Endodermal cell (in vitro differentiated cells): ENCODE measurements at regions not wholly inside any gene's neighbourhood (a gene's known extent, or its start where the extent isn't known, plus 50 kb on each side); places are given as distances from the start of the nearest gene placed in this dataset.

Source experiments
- DNase-seq: peaks from one replicate; pipeline ENCODE4 v3.0.0-alpha.2; 2017
- H3K27ac ChIP-seq: 2 replicates; pipeline ENCODE4 v1.5.1; 2013; ENCODE audit warnings: mild to moderate bottlenecking, low read depth, low read length, moderate library complexity
- H3K27me3 ChIP-seq: 2 replicates; pipeline ENCODE4 v1.6.1; 2013; ENCODE audit warnings: mild to moderate bottlenecking, low read length, moderate library complexity; ENCODE audit not compliant: insufficient read depth, control insufficient read depth, poor library complexity, severe bottlenecking
- H3K36me3 ChIP-seq: 2 replicates; pipeline ENCODE4 v1.7.0; 2013; ENCODE audit warnings: mild to moderate bottlenecking, low read length, moderate library complexity; ENCODE audit not compliant: control insufficient read depth, insufficient read depth
- H3K4me1 ChIP-seq: one replicate; pipeline ENCODE4 v1.7.0; 2013; ENCODE audit warnings: low read length; ENCODE audit not compliant: control insufficient read depth, insufficient read depth
- H3K4me3 ChIP-seq: 2 replicates; pipeline ENCODE4 v1.5.1; 2013; ENCODE audit warnings: mild to moderate bottlenecking, low read length, moderate library complexity
- H3K9ac ChIP-seq: 2 replicates; pipeline ENCODE4 v1.6.1; 2013; ENCODE audit warnings: mild to moderate bottlenecking, low read length, moderate library complexity; ENCODE audit not compliant: poor library complexity, severe bottlenecking; ENCODE audit errors: extremely low read depth
- H3K9me3 ChIP-seq: 2 replicates; pipeline ENCODE4 v1.6.1; 2013; ENCODE audit warnings: mild to moderate bottlenecking, low read length, moderate library complexity; ENCODE audit not compliant: control insufficient read depth
- H3K27ac Mint-ChIP-seq: 2 replicates; pipeline ENCODE4 v1.8.0; 2020; ENCODE audit warnings: mixed read lengths
- H3K27me3 Mint-ChIP-seq: 2 replicates; pipeline ENCODE4 v1.8.0; 2021; ENCODE audit warnings: mild to moderate bottlenecking, mixed read lengths; ENCODE audit not compliant: insufficient read depth
- H3K36me3 Mint-ChIP-seq: 2 replicates; pipeline ENCODE4 v1.8.0; 2020; ENCODE audit warnings: low read depth, mixed read lengths
- H3K4me1 Mint-ChIP-seq: 2 replicates; pipeline ENCODE4 v1.8.0; 2020; ENCODE audit warnings: mixed read lengths
- H3K4me3 Mint-ChIP-seq: 2 replicates; pipeline ENCODE4 v1.8.0; 2020; ENCODE audit warnings: mild to moderate bottlenecking, moderate library complexity, mixed read lengths
- H3K9me3 Mint-ChIP-seq: 2 replicates; pipeline ENCODE4 v1.8.0; 2020; ENCODE audit warnings: mild to moderate bottlenecking, mixed read lengths
- WGBS, 2 experiments: methylation state at CpG; one replicate each; pipeline versions ENCODE4 v1.1.5 to v1.1.7; 2013; ENCODE audit warnings: missing lambda C conversion rate in 2 of 2, mixed read lengths in 1 of 2; ENCODE audit not compliant: insufficient coverage in 1 of 2, insufficient read length in 1 of 2; 5-methylcytosine and 5-hydroxymethylcytosine counted together
- TF ChIP-seq, protein P1 (sequence below): fragments of 200-600 bp; sonication (generic); conservative IDR thresholded peaks from 2 replicates; pipeline ENCODE4 v1.5.0; 2021; ENCODE audit warnings: antibody characterized with exemption, mild to moderate bottlenecking

DNA sequence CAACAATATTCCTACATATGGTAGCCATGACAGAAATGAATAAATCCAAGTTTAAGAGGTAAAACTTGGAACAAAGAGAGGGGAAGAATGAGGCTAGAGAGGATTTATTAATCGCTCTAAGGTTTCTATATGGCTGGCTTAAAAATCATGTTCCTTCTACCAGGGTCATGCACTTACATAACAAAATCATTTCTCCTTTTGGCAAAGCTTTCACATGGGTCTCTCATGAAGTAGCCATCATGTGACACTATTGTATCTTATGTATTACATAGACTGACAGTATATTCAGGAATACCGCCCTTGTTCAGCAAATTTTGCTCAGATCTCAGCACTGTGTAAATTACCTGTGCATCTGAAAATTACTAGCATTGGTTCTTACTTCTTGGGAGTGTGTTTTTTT, 1554.5 kb upstream of the SLC39A10 start:
- no peak overlapping the region for H3K27ac Mint-ChIP-seq
- no peaks in the 10 kb centered on the region for H3K9me3 Mint-ChIP-seq
- Histone ChIP-seq H3K27me3 (no peaks in the 10 kb centered on the region), H3K4me1 (no peaks in the 10 kb centered on the region), H3K36me3 (no peaks in the 10 kb centered on the region), H3K27ac (no peak overlapping the region), H3K9ac (no peak overlapping the region), H3K9me3 (no peaks in the 10 kb centered on the region), H3K4me3 (no peak overlapping the region)
- WGBS, 2 experiments = 98% methylated on average over 2 of the region's 2 CpGs; no CpG with 5 or more reads in 1 of the 2 experiments
- H3K4me1 Mint-ChIP-seq = peaks cover 3% of the 10 kb centered on the region
- no peak overlapping the region for H3K4me3 Mint-ChIP-seq
- H3K36me3 Mint-ChIP-seq = no peaks in the 10 kb centered on the region
- DNase-seq = no peak
- TF ChIP-seq, protein P1, sequence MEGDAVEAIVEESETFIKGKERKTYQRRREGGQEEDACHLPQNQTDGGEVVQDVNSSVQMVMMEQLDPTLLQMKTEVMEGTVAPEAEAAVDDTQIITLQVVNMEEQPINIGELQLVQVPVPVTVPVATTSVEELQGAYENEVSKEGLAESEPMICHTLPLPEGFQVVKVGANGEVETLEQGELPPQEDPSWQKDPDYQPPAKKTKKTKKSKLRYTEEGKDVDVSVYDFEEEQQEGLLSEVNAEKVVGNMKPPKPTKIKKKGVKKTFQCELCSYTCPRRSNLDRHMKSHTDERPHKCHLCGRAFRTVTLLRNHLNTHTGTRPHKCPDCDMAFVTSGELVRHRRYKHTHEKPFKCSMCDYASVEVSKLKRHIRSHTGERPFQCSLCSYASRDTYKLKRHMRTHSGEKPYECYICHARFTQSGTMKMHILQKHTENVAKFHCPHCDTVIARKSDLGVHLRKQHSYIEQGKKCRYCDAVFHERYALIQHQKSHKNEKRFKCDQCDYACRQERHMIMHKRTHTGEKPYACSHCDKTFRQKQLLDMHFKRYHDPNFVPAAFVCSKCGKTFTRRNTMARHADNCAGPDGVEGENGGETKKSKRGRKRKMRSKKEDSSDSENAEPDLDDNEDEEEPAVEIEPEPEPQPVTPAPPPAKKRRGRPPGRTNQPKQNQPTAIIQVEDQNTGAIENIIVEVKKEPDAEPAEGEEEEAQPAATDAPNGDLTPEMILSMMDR = no peak
- no peaks in the 10 kb centered on the region for H3K27me3 Mint-ChIP-seq

DNA sequence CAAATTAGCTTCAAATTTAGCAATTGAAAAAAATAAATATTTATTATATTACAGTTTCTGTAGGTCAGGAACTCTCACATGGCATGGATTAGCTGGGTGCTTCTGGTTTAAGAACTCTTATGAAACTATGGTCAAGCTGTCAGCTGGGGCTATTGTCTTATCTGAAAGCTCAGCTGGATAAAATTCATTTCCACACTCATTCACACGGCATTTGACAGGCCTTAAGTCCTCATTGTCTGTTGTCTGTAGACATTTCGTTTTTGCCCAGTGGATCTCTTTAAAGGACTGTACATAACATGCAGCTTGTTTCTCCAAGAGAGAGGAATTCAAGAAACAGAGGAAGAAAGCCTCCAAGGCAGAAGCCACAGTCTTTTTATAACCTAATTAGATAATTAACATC, 1556.8 kb upstream of the SLC39A10 start:
- WGBS, 2 experiments = 60 to 78% methylated on average over 1 to 2 of the region's 2 CpGs
- H3K27ac Mint-ChIP-seq = no peak overlapping the region
- H3K27me3 ChIP-seq = no peaks in the 10 kb centered on the region

GRCh38 chr2:194096402-194096801, 1560.6 kb upstream of the SLC39A10 start:
- TF ChIP-seq, protein P1 = no peak
- Mint-ChIP-seq H3K27ac (no peak overlapping the region), H3K36me3 (no peaks in the 10 kb centered on the region), H3K9me3 (peaks cover 9% of the 10 kb centered on the region), H3K27me3 (no peaks in the 10 kb centered on the region), H3K4me3 (no peak overlapping the region), H3K4me1 (peaks cover 10% of the 10 kb centered on the region)
- Histone ChIP-seq H3K4me1 (no peaks in the 10 kb centered on the region), H3K9me3 (no peaks in the 10 kb centered on the region), H3K4me3 (no peak overlapping the region), H3K9ac (no peak overlapping the region), H3K36me3 (no peaks in the 10 kb centered on the region), H3K27ac (no peak overlapping the region), H3K27me3 (no peaks in the 10 kb centered on the region)
- DNase-seq = no peak
- WGBS, 2 experiments = 0 to 27% methylated on average over 1 to 3 of the region's 3 CpGs

More for the DNA sequence above, 1556.8 kb upstream of the SLC39A10 start:
- Histone ChIP-seq H3K4me1 (no peaks in the 10 kb centered on the region), H3K4me3 (no peak overlapping the region), H3K9ac (no peak overlapping the region), H3K36me3 (no peaks in the 10 kb centered on the region), H3K9me3 (no peaks in the 10 kb centered on the region), H3K27ac (peak overlapping the region; percentile 42)
- Mint-ChIP-seq H3K9me3 (no peaks in the 10 kb centered on the region), H3K4me1 (peaks cover 3% of the 10 kb centered on the region), H3K36me3 (no peaks in the 10 kb centered on the region), H3K4me3 (no peak overlapping the region), H3K27me3 (no peaks in the 10 kb centered on the region)
- no peak for DNase-seq
- TF ChIP-seq, protein P1 = no peak
